IMR-90 (cell line): ENCODE measurements at regions not wholly inside any gene's neighbourhood (a gene's known extent, or its start where the extent isn't known, plus 50 kb on each side); places are given as distances from the start of the nearest gene placed in this dataset. TPM values are rescaled to one million over a fixed set of nuclear protein-coding genes. Genes with fewer than 3 reads are reported as not detected.

Source experiments
- microRNA-seq, 2 experiments: library from miRNA; stranded (forward) in 1 of 2; unstranded in 1 of 2; fragments of 10-50 nt in 1 of 2; fragments of <30 nt in 1 of 2; gene quantifications in 1 of 2; microRNA quantifications in 1 of 2; one replicate each; pipeline versions ENCODE3 to v1.1.0; 2013 to 2020; ENCODE audit not compliant: insufficient read depth in 1 of 2, insufficient read length in 1 of 2, unreplicated experiment in 1 of 2
- small RNA-seq, 5 experiments: library from RNA; depleted of rRNA; stranded (forward); fragments of <200 nt; gene quantifications; one replicate each; pipeline ENCODE3, GENCODE V24; 2012

Small RNA genes lying in the stretch of these regions (microRNA-seq; reads per million reads assigned to microRNA genes)
- gene MIR3648-1 (ENCODE audit: insufficient read depth in 1 of 2, insufficient read length in 1 of 2, unreplicated experiment in 1 of 2) (0 reads per million in 2 experiments), gene MIR3687-1 (ENCODE audit: insufficient read depth in 1 of 2, insufficient read length in 1 of 2, unreplicated experiment in 1 of 2) (0 reads per million in 2 experiments), gene MIR6724-1 (ENCODE audit: insufficient read depth in 1 of 2, insufficient read length in 1 of 2, unreplicated experiment in 1 of 2) (0 reads per million in 2 experiments), gene MIR6724-2 (ENCODE audit: insufficient read depth in 1 of 2, insufficient read length in 1 of 2, unreplicated experiment in 1 of 2) (0 reads per million in 2 experiments), gene RF01518 (ENCODE audit: insufficient read depth, insufficient read length) (not detected), gene RNA5-8SN2 (ENCODE audit: insufficient read depth, insufficient read length) (not detected)

Small RNA genes lying in the stretch of these regions (small RNA-seq; reads per million reads assigned to genes)
- gene MIR3648-1 (0 reads per million in 5 experiments), gene MIR3687-1 (0 reads per million in 5 experiments), gene MIR6724-1 (0 reads per million in 5 experiments), gene MIR6724-2 (0 reads per million in 5 experiments), gene RF01518 (0 reads per million in 5 experiments), gene RNA5-8SN2 (0 reads per million in 5 experiments)
